Left cardiac atrium (tissue), 4 donors: ENCODE measurements at regions not wholly inside any gene's neighbourhood (a gene's known extent, or its start where the extent isn't known, plus 50 kb on each side); places are given as distances from the start of the nearest gene placed in this dataset.

Experiments used
- ATAC-seq, 2 donors: fragments of 200-7000 bp; cut with Tn5 transposase; one replicate each; pipeline ENCODE4 v1.9.1; 2020; ENCODE audit warnings: mild to moderate bottlenecking in 2 of 2, moderate library complexity in 2 of 2
- DNase-seq: peaks from one replicate; pipeline ENCODE4 v3.0.0-alpha.2; 2020
- intact Hi-C, 2 donors: fragments of 100-400 bp; cut with DNase I; formaldehyde crosslinking; loops; one replicate each; pipeline versions ENCODE4 v1.14.1 to v1.15.1; 2022 to 2023
- donor health status: DM: no; HTN: yes; CAD: no.
- donor health status: DM: no; HTN: yes; CAD: no; lungs with severe emphysema.
- donor health status: DM: yes; HTN: yes; CAD: no.
- donor health status: Dilated cardiomyopathy.

GRCh38 chr19:32240316-32240715 lies 105.1 kb upstream of the ZNF507 start:
- intact Hi-C loops: no loop called here
- no peak for ATAC-seq
- DNase-seq: no peak

- intact Hi-C loops: no loop called here
- DNase-seq: no peak
- ATAC-seq: no peak
Observed at GRCh38 chr19:32241306-32241705, 104.1 kb upstream of the ZNF507 start.

- DNase-seq: no peak
- ATAC-seq: no peak
- intact Hi-C loops: no loop called here
Observed at GRCh38 chr19:32241932-32242710, 103.3 kb upstream of the ZNF507 start.

- intact Hi-C loops: no loop called here
- ATAC-seq (no peak), DNase-seq (no peak)
Observed at GRCh38 chr19:32246006-32246405, 99.4 kb upstream of the ZNF507 start.

GRCh38 chr19:32251634-32252332 lies 93.6 kb upstream of the ZNF507 start:
- no peak for ATAC-seq
- DNase-seq: no peak

GRCh38 chr19:32252333-32252669 lies 93.1 kb upstream of the ZNF507 start:
- no peak for DNase-seq
- no peak for ATAC-seq
- intact Hi-C loops: no loop called here

More at GRCh38 chr19:32251634-32252332, 93.6 kb upstream of the ZNF507 start:
- intact Hi-C loops: no loop called here

GRCh38 chr19:32253683-32254508 lies 91.5 kb upstream of the ZNF507 start:
- ATAC-seq (no peak), DNase-seq (no peak)
- intact Hi-C loops: no loop called here

- intact Hi-C loops: no loop called here
- ATAC-seq (no peak), DNase-seq (no peak)
Observed at GRCh38 chr19:32254509-32254890, 90.9 kb upstream of the ZNF507 start.

- no peak for ATAC-seq
- intact Hi-C loops: no loop called here
- DNase-seq: no peak
Observed at GRCh38 chr19:32255536-32256295, 89.7 kb upstream of the ZNF507 start.

GRCh38 chr19:32256341-32256975 lies 89.0 kb upstream of the ZNF507 start:
- no peak for ATAC-seq
- no peak for DNase-seq
- intact Hi-C loops: no loop called here

- ATAC-seq: no peak
- DNase-seq: no peak
- intact Hi-C loops: no loop called here
Observed at GRCh38 chr19:32257326-32258073, 87.9 kb upstream of the ZNF507 start.

- DNase-seq: no peak
Observed at GRCh38 chr19:32258167-32258566, 87.2 kb upstream of the ZNF507 start.

GRCh38 chr19:32264568-32264967 lies 80.8 kb upstream of the ZNF507 start:
- intact Hi-C loops: no loop called here
- ATAC-seq (no peak), DNase-seq (no peak)

More at GRCh38 chr19:32258167-32258566, 87.2 kb upstream of the ZNF507 start:
- ATAC-seq: no peak
- intact Hi-C loops: no loop called here

- intact Hi-C loops: no loop called here
- no peak for DNase-seq
- ATAC-seq: no peak
Observed at GRCh38 chr19:32265995-32266394, 79.4 kb upstream of the ZNF507 start.

GRCh38 chr19:32266460-32266859 lies 79.0 kb upstream of the ZNF507 start:
- intact Hi-C loops: no loop called here
- no peak for DNase-seq
- no peak for ATAC-seq

- intact Hi-C loops: no loop called here
- DNase-seq: no peak
Observed at GRCh38 chr19:32268381-32268780, 77.0 kb upstream of the ZNF507 start.

GRCh38 chr19:32269831-32270230 lies 75.6 kb upstream of the ZNF507 start:
- no peak for ATAC-seq
- no peak for DNase-seq
- intact Hi-C loops: no loop called here

More at GRCh38 chr19:32268381-32268780, 77.0 kb upstream of the ZNF507 start:
- ATAC-seq: no peak

- intact Hi-C loops: no loop called here
- DNase-seq (no peak), ATAC-seq (peak in 1 of 2 donors; percentile 88)
Observed at GRCh38 chr19:32273483-32273882, 71.9 kb upstream of the ZNF507 start.
